ENCODE measurements at regions not wholly inside any gene's neighbourhood (a gene's known extent, or its start where the extent isn't known, plus 50 kb on each side); places are given as distances from the start of the nearest gene placed in this dataset.

DNA sequence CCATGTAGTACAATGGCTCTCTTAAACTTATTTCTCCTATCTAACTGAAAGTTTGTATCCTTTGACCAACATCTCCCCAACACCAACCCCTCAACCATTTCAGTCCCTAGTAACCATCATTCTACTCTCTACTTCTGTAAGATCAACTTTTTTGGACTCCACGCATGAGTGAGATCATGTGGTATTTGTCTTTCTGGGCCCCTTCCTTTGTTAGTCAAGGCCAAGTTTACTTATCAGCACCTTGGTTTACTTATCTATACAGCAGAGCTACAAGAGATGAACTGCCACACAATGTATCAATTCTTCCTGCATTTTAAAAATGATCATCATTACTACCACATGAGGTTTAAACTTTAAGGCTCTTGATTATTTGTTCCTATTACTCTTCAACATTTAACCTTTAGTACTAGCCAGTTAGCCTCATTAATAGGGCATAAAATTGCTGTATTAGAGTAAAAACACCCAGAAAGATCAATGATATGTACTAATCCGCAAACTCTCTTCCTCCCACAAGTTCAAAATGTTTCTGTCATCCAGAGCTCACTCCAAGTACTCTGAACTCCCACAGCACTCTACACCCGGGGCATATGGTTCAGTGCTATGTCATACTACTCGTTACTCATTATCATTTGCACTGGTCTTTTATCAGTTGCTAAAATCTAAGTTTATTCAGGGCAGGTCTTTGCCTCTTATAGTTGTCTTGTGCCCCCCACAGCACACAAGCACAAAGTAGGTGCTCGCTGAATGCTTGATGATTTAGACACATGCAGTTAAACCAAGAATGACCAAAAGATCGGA is 145.7 kb upstream of the ADAMTS3 start:
- TF ChIP-seq ZNF274 (IDR thresholded peaks at IDR 0.05; ENCODE audit: low read depth, low read length) = no peak
- TF ChIP-seq YY1 (IDR thresholded peaks at IDR 0.05; ENCODE audit: insufficient read depth, insufficient read length) = no peak
